ENCODE measurements at regions not wholly inside any gene's neighbourhood (a gene's known extent, or its start where the extent isn't known, plus 50 kb on each side); places are given as distances from the start of the nearest gene placed in this dataset.

- Histone ChIP-seq H3K27ac (no peak overlapping the region), H3F3A (ENCODE audit: insufficient read depth) (peaks cover 6% of the 10 kb centered on the region; the same call in 1 of the 2 replicates), H3K4me3 (no peak overlapping the region), H3K4me1 (ENCODE audit: insufficient read depth) (no peaks in the 10 kb centered on the region), H3K9ac (no peak overlapping the region), H2AFZ (no peak overlapping the region), H3K27me3 (replicated peaks; ENCODE audit: insufficient read depth) (no peaks in the 10 kb centered on the region), H3K9me2 (ENCODE audit: insufficient read depth) (no peaks in the 10 kb centered on the region), H3K36me3 (ENCODE audit: low read depth) (no peaks in the 10 kb centered on the region), H3K9me3 (ENCODE audit: low read depth) (no peaks in the 10 kb centered on the region), H3K4me2 (ENCODE audit: unreplicated experiment) (no peak overlapping the region), H3K79me2 (ENCODE audit: insufficient read depth) (no peaks in the 10 kb centered on the region), H4K20me1 (ENCODE audit: insufficient read depth) (no peaks in the 10 kb centered on the region)
- 90 to 95% methylated on average over 10 of the region's 10 CpGs for WGBS, 2 experiments (ENCODE audit: low coverage in 1 of 2, low lambda C conversion rate in 2 of 2, missing lambda C conversion rate in 2 of 2)
- no peak for DNase-seq
- in situ Hi-C loops (cut with MboI) = loop anchor here (25.0 kb wide), 2 partner anchors 496 to 746 kb away; partner anchors contain the start of genes PYCARD, PYDC1, SETD1A and TRIM72
- TF ChIP-seq EZH2phosphoT487 (IDR thresholded peaks at IDR 0.05; ENCODE audit: insufficient read depth, low read depth) (no peak), EZH2 (IDR thresholded peaks at IDR 0.05; ENCODE audit: insufficient read depth, poor library complexity, severe bottlenecking) (no peak)
Measured at GRCh38 chr16:31707743-31708335, 165.8 kb upstream of the ZNF267 start.

DNA sequence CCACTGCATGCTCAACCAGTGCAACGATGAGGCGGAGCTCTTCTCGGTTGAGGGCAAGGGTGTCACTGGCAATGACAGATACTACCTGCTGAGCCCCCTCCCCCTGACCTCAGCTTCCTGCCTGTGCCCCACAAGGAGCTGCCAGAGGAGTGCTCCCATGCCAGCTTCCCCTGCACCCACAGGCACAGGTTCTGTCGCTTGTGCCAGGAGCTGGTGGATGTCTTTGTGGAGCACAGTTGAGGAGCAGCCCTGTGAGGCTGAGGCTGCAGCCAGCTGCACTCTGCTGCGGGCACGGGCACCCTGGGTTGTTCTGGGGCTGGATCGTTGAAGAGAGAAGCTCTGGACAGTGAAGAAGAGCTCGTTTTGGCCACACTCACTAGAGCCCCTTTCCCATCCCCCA, 165.3 kb upstream of the ZNF267 start:
- Histone ChIP-seq H3K27ac (no peak overlapping the region), H3K4me3 (no peak overlapping the region), H3F3A (ENCODE audit: insufficient read depth) (peaks cover 7% of the 10 kb centered on the region; the same call in 1 of the 2 replicates), H3K9ac (no peak overlapping the region), H3K9me3 (ENCODE audit: low read depth) (no peaks in the 10 kb centered on the region), H3K27me3 (replicated peaks; ENCODE audit: insufficient read depth) (no peaks in the 10 kb centered on the region), H3K79me2 (ENCODE audit: insufficient read depth) (0 out of 2 replicates have a peak, but pooled peaks cover under 1% of the 10 kb centered on the region), H4K20me1 (ENCODE audit: insufficient read depth) (no peaks in the 10 kb centered on the region), H3K9me2 (ENCODE audit: insufficient read depth) (no peaks in the 10 kb centered on the region), H3K4me2 (ENCODE audit: unreplicated experiment) (no peak overlapping the region), H3K36me3 (ENCODE audit: low read depth) (no peaks in the 10 kb centered on the region), H3K4me1 (ENCODE audit: insufficient read depth) (no peaks in the 10 kb centered on the region), H2AFZ (no peak overlapping the region)
- in situ Hi-C loops (cut with MboI) = loop anchor here (25.0 kb wide), 2 partner anchors 496 to 746 kb away; partner anchors contain the start of genes PYCARD, PYDC1, SETD1A and TRIM72
- no peak for TF ChIP-seq EZH2phosphoT487 (IDR thresholded peaks at IDR 0.05; ENCODE audit: insufficient read depth, low read depth)
- 73 to 74% methylated on average over 8 of the region's 8 CpGs for WGBS, 2 experiments (ENCODE audit: low coverage in 1 of 2, low lambda C conversion rate in 2 of 2, missing lambda C conversion rate in 2 of 2)
- DNase-seq = no peak

GRCh38 chr16:31709181-31709580, 164.4 kb upstream of the ZNF267 start:
- DNase-seq = no peak
- no peak overlapping the region for H3K4me3 ChIP-seq
- H3K79me2 ChIP-seq (ENCODE audit: insufficient read depth) = peaks cover 8% of the 10 kb centered on the region
- H2AFZ ChIP-seq = no peak overlapping the region
- peaks cover 3% of the 10 kb centered on the region; the same call in 1 of the 2 replicates for H3K4me1 ChIP-seq (ENCODE audit: insufficient read depth)
- peaks cover 7% of the 10 kb centered on the region; the same call in 1 of the 2 replicates for H3F3A ChIP-seq (ENCODE audit: insufficient read depth)
- H3K27ac ChIP-seq = no peak overlapping the region
- no peaks in the 10 kb centered on the region for H3K36me3 ChIP-seq (ENCODE audit: low read depth)
- H3K9ac ChIP-seq = no peak overlapping the region
- no peaks in the 10 kb centered on the region for H3K9me2 ChIP-seq (ENCODE audit: insufficient read depth)
- WGBS, 2 experiments (ENCODE audit: low coverage in 1 of 2, low lambda C conversion rate in 2 of 2, missing lambda C conversion rate in 2 of 2) = 89 to 93% methylated on average over 8 to 9 of the region's 9 CpGs
- no peak overlapping the region for H3K4me2 ChIP-seq (ENCODE audit: unreplicated experiment)
- H4K20me1 ChIP-seq (ENCODE audit: insufficient read depth) = no peaks in the 10 kb centered on the region
- TF ChIP-seq EZH2phosphoT487 (IDR thresholded peaks at IDR 0.05; ENCODE audit: insufficient read depth, low read depth) = no peak
- no peak for TF ChIP-seq EZH2 (IDR thresholded peaks at IDR 0.05; ENCODE audit: insufficient read depth, poor library complexity, severe bottlenecking)
- no peaks in the 10 kb centered on the region for H3K9me3 ChIP-seq (ENCODE audit: low read depth)
- in situ Hi-C loops (cut with MboI) = loop anchor here (25.0 kb wide), 2 partner anchors 497 to 747 kb away; partner anchors contain the start of genes PYCARD, PYDC1, SETD1A and TRIM72
- no peaks in the 10 kb centered on the region for H3K27me3 ChIP-seq (replicated peaks; ENCODE audit: insufficient read depth)

DNA sequence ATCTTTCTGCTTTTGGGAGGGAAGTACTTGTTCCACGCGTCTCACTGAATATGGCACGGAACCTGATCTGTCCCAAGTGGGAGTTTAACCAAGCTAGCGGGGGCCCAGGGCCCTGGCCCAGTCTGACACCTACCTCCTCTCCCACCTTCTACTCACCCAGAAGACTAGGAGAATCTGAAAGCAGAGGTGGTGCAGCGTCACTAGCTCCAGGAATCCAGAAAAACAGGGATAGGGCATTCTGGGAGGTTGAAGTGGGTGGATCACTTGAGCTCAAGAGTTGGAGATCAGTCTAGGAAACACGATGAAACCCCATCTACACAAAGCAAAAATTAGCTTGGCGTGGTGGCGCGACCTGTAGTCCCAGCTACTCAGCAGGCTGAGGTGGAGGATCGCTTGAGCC, 163.5 kb upstream of the ZNF267 start:
- H3K9me3 ChIP-seq (ENCODE audit: low read depth) = no peaks in the 10 kb centered on the region
- in situ Hi-C loops (cut with MboI) = loop anchor here (25.0 kb wide), 2 partner anchors 498 to 748 kb away; partner anchors contain the start of genes PYCARD, PYDC1, SETD1A and TRIM72
- no peaks in the 10 kb centered on the region for H3K27me3 ChIP-seq (replicated peaks; ENCODE audit: insufficient read depth)
- TF ChIP-seq EZH2phosphoT487 (IDR thresholded peaks at IDR 0.05; ENCODE audit: insufficient read depth, low read depth) (no peak), EZH2 (IDR thresholded peaks at IDR 0.05; ENCODE audit: insufficient read depth, poor library complexity, severe bottlenecking) (no peak)
- no peak overlapping the region for H3K9ac ChIP-seq
- H4K20me1 ChIP-seq (ENCODE audit: insufficient read depth) = no peaks in the 10 kb centered on the region
- H2AFZ ChIP-seq = no peak overlapping the region
- no peak overlapping the region for H3K4me2 ChIP-seq (ENCODE audit: unreplicated experiment)
- no peak overlapping the region for H3K4me3 ChIP-seq
- peaks cover 13% of the 10 kb centered on the region for H3K4me1 ChIP-seq (ENCODE audit: insufficient read depth)
- DNase-seq = no peak
- H3K79me2 ChIP-seq (ENCODE audit: insufficient read depth) = peaks cover 18% of the 10 kb centered on the region
- no peak overlapping the region for H3K27ac ChIP-seq
- peaks cover 7% of the 10 kb centered on the region; the same call in 1 of the 2 replicates for H3F3A ChIP-seq (ENCODE audit: insufficient read depth)
- no peaks in the 10 kb centered on the region for H3K9me2 ChIP-seq (ENCODE audit: insufficient read depth)
- 83 to 87% methylated on average over 10 of the region's 10 CpGs for WGBS, 2 experiments (ENCODE audit: low coverage in 1 of 2, low lambda C conversion rate in 2 of 2, missing lambda C conversion rate in 2 of 2)
- no peaks in the 10 kb centered on the region for H3K36me3 ChIP-seq (ENCODE audit: low read depth)

All from GM23248 (cell line).